OCI-M2 (cell line): ENCODE measurements at regions not wholly inside any gene's neighbourhood (a gene's known extent, or its start where the extent isn't known, plus 50 kb on each side); places are given as distances from the start of the nearest gene placed in this dataset.

ENCODE experiments used
- DNase-seq: peaks from one replicate; lab custom pipeline; 2025; ENCODE audit not compliant: unreplicated experiment; lab: John Stamatoyannopoulos, UW

DNA sequence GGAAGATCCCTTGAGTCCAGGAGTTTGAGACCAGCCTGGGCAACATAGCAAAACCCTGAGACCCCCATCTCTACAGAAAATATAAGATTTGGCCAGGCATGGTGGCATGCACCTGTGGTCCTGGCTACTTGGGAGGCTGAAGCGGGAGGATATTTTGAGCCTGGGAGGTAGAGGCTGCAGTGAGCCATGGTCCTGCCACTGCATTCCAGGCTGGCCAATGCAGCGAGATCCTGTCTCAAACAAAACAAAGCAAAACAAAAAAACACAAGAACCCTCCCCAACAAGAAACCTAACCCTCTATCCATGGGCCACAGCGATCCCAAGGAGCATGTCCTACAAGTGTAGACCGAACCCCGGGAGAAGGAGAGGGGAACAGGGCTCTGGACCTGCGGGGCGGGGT is 133.3 kb downstream of the MGAT5B start:
- no peak for DNase-seq

DNA sequence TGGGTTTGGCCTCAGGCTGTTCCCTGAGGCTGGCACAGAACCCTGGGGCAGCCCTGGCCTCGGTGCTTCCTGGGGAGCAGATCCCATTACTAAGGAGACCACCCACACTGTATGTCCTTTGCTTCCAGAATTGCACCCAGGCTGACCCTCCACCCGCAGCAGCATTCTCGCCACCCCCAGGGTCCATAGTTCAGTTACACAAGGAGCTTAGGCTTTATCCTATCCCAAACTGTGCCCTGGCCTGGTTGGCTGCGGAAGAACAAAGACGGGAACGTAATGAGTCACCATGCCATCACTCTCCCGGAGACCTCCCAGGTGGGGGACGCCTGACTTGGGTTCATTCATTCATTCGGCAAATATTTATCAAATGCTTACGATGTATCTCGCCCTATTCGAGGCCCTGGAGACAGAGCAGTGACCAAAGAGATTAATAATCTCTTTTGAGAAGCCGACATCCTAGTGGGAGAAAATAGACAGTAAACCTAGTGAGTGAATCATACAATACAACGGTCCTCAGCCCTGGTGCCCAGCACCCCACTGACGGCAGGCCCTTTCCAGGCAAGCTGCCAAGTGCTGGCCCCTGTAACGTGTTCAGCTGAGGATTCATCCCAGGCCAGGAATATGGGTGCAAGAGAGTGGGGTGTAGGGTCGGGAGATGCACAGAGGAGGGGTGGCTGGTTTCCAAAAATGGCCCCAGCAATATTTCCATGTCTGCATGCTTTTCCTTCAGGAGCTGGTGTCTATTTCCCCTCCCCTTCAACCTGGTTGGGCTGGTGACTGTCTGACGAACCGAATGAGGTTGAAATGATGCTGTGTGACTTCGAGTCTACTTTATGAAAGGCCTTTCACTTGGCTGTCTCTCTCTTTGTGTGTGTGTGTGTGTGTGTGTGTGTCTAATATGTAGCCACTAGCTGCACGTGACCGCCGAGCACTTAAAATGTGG is 134.2 kb downstream of the MGAT5B start:
- no peak for DNase-seq

DNA sequence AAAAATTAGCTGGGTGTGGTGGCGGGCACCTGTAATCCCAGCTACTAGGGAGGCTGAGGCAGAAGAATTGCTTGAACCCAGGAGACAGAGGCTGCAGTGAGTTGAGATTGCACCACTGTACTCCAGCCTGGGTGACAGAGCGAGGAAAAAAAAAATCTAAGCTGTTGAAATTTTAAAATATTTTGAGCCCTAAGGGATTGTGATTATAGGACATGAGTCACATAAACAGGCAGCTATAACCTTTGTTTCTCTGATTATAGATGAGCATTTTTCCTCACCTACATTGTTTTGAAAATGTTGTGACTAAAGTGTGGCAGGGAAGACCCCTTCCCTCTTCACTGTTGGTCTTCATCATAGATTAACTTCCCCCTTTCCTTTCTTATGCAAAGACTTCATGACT is 135.5 kb downstream of the MGAT5B start:
- no peak for DNase-seq

DNA sequence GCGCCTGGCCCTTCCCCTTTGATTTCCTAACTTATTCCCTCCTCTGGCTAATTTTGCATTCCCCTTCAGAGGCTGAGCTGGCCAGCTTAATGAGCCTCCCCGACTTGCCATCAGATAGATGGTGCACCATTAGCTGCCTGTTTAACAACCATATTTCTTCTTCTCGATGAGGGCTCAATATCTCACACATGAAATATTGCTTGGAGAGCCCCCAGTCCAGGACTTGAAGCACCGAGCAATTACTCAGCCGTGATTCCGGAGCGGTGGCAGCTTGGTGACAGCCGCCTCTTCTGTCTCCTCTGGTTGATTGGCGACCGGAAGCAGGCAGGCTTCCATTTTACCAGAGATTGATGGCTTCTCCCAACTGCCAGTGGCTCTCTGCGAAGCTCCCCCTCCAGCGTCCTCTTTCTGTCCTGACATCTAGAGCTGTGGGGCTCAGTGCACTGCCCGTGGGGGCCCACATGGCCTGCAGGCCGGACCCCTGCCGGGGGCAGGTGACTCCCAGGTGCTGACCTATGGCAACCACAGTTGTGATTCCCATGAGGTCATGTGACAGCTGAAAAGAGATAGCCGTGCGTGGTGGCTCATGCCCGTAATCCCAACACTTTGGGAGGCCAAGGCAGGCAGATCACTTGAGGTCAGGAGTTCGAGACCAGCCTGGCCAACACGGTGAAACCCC is 133.7 kb upstream of the SEC14L1 start:
- no peak for DNase-seq

DNA sequence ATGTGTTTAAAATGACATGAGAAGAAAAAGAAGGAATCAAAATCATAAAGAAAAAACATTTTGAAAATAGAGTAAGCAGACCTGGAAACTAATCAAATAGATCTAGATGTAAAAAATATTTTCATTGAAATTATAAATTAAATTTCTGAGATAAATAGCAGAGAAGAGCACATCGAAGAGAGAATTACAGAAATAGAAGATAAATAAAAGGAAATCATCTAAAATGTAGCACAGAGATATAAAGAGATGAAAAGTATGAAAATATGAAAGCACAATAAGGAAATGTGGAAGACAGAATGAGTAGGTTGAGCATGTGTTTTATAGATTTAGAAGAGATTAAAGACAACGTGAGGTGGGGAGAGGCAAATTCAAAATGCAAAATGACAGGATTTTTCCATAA is 130.9 kb upstream of the SEC14L1 start:
- DNase-seq: no peak

DNA sequence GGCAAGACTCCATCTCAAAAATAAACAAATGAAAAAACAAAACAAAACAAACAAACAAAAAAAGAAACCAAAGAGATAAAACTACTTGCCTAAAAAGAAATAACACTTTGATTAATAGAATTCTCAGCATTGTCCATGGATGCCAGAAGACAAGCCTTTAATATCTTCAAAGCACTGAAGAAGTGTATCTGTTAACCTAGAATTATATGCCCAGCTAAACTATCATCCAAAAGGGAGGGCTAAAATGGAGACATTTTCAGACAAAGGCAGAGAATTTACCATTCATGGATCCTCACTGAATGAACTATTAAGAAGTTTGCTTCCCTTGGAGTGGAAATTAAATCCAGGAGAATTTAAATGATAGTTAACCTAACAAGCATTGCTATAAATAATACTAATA is 130.1 kb upstream of the SEC14L1 start:
- no peak for DNase-seq

DNA sequence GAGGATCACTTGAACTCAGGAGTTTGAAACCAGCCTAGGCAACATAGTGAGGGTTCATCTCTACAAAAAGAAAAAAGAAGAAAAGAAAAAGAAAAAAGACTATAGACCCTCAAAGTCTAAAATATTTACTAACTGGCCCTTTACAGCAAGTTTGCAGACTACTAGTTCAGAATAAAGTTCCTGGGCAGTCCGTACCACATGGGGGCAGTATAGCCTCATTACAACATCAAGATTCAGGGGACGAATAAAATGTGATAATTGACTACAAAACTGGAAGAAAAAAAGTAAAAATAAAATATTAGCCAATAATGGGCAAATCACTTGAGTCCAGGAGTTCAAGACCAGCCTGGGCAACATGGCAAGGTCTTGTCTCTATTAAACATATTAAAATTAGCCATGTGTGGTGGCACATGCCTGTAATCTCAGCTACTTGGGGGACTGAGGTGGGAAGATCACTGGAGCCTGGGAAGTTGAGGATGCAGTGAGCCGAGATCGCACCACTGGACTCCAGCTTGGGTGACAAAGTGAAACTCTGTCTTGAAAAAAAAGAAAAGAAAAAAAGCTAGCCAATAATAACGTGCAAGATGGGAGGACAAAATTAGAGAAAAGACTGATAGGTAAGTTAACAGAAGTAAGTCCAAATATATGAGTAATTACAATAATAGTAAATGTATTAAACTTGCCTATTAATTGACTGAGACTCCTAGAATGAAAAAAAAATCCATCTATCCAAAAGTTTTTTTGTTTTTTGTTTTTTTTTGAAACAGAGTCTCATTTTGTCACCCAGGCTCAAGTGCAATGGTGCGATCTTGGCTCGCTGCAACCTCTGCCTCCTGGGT is 129.4 kb upstream of the SEC14L1 start:
- no peak for DNase-seq

DNA sequence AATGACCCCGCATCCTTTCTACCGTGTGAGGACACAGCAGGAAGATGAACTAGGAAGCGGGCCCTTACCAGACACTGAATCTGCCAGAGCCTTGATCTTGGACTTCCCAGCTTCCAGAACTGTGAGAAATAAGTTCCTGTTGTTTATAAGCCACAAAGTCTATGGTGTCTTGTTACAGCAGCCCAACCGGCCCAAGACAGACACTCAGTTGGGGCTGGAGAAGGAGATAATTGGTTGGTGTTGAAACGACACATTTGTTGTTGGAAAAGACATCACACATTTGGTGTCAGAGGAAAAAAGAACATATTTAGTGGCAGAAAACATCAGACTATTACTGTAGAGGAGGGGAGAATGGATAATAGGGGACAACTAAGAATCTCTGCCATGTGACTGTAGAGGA is 122.3 kb upstream of the SEC14L1 start:
- DNase-seq: no peak

DNA sequence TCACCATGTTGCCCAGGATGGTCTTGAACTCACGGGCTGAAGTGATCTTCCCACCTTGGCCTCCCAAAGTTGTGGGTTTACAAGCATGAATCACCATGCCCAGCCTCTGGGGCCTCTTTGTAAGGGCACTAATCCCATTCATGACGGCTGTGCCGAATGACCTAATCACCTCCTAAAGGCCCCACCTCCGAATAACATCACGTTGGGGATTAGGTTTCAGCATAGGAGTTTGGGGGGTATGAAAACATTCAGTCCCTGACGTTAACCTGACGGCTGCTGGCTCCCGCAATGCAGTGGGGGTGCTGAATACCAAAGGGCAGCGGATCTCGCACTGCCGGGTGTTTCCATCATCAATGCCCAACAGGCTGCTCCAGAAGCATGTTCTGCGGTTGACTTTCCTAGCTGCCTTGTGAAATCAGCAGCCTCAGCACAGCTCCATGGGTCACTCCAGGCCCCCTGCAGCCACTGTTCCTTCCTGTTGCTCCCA is 120.8 kb upstream of the SEC14L1 start:
- DNase-seq: no peak

DNA sequence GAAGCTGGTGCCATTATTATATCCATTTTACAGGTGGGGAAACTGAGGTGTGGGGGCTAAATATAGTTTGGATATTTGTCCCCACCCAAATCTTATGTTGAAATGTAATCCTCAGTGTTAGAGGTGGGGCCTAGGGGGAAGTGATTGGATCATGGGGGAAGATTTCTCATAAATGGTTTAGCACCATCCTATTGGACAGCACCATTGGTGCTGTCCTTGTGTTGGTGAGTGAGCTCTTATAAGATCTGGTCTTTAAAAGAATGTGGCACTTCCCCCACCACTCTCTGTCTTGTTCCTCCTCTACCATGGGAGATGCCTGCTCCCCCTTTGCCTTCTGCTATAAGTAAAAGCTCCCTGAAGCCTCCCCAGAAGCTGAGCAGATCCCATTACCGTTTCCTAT is 119.8 kb upstream of the SEC14L1 start:
- no peak for DNase-seq

DNA sequence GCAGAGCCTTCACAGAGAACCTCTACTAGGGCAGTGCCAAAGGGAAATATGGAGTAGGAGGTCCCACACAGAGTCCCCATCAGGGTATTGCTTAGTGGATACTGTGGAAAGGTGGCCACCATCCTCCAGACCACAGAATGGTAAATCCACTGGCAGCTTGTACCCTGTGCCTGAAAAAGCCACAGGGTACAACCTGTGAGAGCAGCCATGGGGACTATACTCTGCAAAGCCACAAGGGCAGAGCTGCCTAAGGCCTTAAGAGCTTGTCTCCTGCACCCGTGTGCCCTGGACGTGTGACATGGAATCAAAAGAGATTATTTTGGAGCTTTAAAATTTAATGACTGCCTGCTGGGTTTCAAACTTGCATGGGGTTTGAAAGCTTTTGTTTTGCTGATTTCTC is 118.0 kb upstream of the SEC14L1 start:
- DNase-seq: no peak

DNA sequence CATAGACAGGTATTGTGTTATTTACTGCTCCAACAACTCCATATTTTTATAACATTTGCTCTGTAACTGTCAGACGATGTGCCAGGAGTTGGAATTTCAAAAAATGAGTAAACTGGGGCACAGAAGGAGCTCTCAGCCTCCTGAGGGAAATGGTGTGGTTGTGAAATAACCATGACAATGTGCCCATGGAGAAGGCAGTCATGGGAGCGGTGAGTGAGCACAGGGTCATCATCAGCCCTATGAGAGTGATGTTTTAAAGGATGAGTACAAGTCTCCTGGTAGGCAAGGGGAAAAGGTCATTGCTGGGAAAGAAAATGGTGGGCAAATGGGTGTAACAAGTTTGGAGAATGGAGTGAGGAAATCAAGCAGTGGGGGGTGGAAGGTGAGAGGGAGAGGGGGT is 115.0 kb upstream of the SEC14L1 start:
- no peak for DNase-seq

DNA sequence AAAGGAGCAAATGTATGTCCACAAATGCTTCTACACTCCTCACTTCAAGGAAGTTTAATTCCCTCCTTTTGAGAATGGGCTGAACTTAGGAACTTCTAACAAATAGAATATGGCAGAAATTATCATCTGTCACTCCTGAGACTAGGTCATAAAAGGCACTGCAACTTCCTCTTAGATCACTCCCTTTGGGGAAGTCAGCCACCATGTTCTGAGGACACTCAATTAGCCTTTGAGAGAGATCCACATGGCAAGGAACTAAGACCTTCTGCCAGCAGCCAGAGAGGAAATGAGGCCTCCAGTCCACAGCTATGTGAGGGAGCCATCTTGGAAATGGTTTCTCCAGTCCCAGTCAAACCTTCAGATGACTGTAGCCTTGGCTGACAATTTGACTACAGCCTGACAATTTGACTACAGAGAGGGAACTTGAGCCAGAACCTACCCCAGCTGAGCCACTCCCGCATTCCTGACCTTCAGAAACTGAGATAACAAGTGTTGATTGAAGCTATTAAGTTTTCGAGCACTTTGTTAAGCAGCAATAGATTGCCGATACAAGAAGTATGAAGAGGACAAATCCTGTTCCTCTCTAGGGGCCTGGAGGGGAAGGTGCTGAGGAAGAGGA is 113.4 kb upstream of the SEC14L1 start:
- DNase-seq: no peak

DNA sequence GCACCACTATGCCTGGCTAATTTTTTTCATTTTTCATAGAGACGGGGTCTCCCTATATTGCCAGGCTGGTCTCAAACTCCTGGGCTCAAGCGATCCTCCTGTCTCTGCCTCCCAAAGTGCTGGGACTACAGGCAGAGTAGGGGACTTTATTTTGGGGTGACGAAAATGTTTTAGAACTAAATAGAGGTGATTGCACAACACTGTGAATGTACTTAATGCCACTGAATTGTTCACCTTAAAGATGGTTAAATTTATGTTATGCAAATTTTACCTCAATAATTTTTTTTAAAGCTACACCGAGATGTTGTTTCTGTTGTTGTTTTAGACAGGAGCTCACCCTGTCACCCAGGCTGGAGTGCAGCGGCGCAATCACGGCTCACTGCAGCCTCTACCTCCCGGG is 111.9 kb upstream of the SEC14L1 start:
- DNase-seq: no peak

DNA sequence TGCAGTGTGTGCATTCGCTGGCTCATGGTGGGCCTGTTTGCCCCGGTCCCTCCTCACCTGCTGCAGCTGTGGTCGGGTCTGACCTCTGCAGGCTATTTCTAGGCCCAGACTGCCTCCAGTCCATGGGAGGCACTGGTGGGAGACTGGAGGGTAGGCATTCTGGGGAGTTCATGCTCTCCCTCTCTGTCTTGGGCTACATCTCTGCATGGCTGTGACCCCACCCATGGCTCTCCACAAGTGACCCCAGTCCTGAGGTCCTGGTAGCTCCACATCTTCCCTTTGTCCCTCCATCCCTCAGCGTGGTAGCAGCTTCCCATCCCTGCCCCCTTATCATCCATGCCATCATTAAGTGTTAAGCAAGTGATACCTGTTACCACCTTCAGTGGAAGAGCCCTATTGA is 107.8 kb upstream of the SEC14L1 start:
- DNase-seq: no peak

DNA sequence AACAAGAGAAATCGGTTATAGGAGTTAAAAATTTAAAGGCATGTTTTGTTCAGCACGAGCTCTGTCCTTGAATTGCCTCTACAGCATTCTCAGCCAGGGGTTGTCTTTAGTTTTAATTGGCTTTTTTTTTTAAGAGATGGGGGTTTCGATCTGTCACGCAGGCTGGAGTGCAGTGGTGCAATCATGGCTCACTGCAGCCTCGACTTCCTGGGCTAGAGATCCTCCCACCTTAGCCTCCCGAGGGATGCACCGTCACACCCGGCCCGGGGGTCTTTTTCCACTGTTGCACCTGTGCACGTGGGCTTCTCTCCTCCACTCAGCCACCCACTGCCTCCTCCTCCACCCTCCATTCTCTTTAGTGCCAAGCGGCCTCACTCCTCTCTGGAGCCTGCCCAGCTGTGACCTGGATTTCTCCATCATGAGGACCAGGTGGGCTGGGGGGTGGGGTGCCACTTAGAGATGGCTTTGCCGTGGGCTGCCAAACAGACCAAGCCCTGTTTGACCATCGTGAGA is 106.8 kb upstream of the SEC14L1 start:
- DNase-seq: no peak

DNA sequence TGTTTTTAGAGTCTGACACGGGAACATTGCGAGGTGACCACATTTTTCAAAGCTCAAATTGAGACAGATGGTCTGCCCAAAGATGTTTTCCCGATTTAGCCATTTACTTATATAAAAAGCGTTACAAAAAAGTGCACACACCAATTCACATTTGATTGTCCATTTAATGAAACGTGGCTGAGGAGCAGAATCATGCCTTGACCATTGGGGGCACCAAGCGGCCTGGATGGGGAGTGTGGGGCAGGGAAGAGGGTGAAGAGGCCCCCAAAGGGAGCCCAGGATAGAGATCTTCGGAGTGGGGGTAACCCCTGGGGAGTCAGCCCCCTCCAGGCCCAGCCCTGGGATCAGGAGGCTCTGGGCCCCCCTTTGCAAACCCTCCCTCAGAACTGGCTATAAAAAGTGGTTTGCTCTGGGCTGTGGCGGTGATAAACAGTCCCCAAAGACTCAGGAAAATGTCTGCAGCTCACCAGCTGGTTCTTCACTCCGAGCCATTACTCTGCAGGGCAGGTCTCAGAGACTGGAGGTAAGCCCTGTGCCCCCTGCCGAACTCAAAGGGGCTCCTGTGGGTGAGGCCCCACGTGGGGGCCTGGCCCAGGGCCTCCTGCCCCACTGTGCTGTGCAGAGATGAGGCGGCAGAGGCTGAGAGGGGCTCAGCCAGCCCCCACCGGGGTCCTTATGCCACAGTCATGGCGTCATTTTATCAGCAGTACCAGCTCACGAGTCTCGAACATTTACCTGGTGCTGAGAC is 105.9 kb upstream of the SEC14L1 start:
- DNase-seq: no peak

DNA sequence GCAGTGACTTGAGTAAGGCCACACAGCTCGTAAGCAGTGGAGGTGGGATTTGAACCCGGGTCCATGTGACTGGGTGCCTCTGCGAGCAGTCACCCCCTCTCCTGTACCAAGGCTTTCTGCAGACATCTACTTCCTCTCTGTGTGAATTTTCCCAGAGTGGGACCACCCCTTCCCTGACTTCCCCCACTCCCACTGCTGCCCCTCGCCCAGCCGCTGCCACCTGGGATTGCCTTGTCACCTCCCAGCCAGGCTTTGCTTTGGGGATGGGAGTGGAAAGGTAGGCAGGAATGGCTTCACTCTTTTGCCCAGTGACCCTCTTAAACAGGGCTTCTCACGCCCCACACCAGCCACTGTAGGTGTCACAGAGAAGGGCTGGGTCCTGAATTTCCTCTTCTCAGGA is 105.2 kb upstream of the SEC14L1 start:
- no peak for DNase-seq

DNA sequence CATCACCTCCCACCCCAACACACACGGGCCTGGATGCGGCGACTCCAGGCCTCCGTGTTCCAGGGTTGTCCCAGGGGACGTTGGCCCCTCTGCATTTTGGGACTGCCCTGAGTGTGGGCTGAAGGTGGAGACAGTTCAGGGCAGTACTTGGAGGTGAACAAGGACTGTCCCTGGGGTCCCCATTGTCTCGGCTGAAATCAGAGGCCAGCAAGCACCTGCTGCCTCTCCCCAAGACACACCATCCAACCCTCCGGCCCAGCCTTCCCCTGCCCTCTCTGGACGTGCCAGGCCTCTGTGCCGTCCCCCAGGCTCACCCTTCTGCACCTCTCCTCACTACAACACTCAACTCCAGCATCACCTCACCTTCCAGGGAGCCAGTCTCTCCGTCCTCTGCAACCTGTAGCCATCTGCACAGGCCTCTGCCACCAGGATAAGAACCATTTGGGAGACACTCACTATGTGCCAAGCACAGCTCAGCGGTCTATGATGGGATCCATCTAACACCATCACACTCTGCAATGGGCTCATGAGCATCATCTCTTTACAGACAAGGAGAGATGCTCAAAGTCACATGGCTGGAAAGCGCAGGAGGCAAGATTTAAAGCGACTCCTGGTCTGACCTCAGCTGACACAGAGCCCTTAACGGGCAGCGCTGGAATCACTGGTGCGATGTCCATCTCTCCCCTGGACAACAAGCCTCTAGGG is 104.5 kb upstream of the SEC14L1 start:
- DNase-seq: no peak
